Small intestine (tissue), 7 donors: ENCODE measurements at regions not wholly inside any gene's neighbourhood (a gene's known extent, or its start where the extent isn't known, plus 50 kb on each side); places are given as distances from the start of the nearest gene placed in this dataset.

Source experiments
- DNase-seq, 2 donors: peaks; one replicate each; pipeline versions ENCODE4 v3.0.0 to v3.0.0-alpha.2; 2013
- FAIRE-seq: peaks from 2 replicates; lab custom pipeline; 2012; peaks lifted over from hg19 to GRCh38; lab: Jason Lieb, UNC
- H3K27ac ChIP-seq, 3 donors: one replicate each; pipeline ENCODE4 v1.5.1; 2013; ENCODE audit warnings: low read length in 2 of 3, mild to moderate bottlenecking in 2 of 3, control low read depth in 1 of 3, inconsistent platforms in 1 of 3, low read depth in 1 of 3, moderate library complexity in 1 of 3
- H3K27me3 ChIP-seq, 3 donors: one replicate each; pipeline ENCODE4 v1.6.1; 2013; ENCODE audit warnings: low read length in 3 of 3, inconsistent platforms in 1 of 3; ENCODE audit not compliant: control insufficient read depth in 3 of 3, insufficient read depth in 3 of 3
- H3K36me3 ChIP-seq, 3 donors: one replicate each; pipeline ENCODE4 v1.6.1; 2013; ENCODE audit warnings: low read length in 3 of 3, inconsistent platforms in 1 of 3, low read depth in 1 of 3, mild to moderate bottlenecking in 1 of 3, moderate library complexity in 1 of 3; ENCODE audit not compliant: control insufficient read depth in 3 of 3, insufficient read depth in 2 of 3
- H3K4me1 ChIP-seq, 3 donors: one replicate each; pipeline ENCODE4 v1.6.1; 2013; ENCODE audit warnings: low read length in 2 of 3, inconsistent platforms in 1 of 3, low read depth in 1 of 3, mild to moderate bottlenecking in 1 of 3, moderate library complexity in 1 of 3; ENCODE audit not compliant: control insufficient read depth in 3 of 3, insufficient read depth in 2 of 3
- H3K4me3 ChIP-seq, 3 donors: one replicate each; pipeline ENCODE4 v1.5.1; 2013; ENCODE audit warnings: low read length in 3 of 3, control low read depth in 1 of 3, inconsistent platforms in 1 of 3, low read depth in 1 of 3, mild to moderate bottlenecking in 1 of 3, moderate library complexity in 1 of 3
- H3K9me3 ChIP-seq, 2 donors: one replicate each; pipeline ENCODE4 v1.6.1; 2013; ENCODE audit warnings: low read depth in 1 of 2, low read length in 1 of 2; ENCODE audit not compliant: control insufficient read depth in 2 of 2, insufficient read depth in 1 of 2
- WGBS, 3 donors: extraction: QIAGEN DNeasy Blood & Tissue Kit; methylation state at CpG; one replicate each; pipeline ENCODE4 v1.1.7; 2013; 5-methylcytosine and 5-hydroxymethylcytosine counted together
- donor health status: healthy with polysubstance abuse.
- donor health status: control.
- donor health status: control.
- donor health status: Bipolar disorder and iron deficiency.
- donor health status: healthy.

- WGBS, 3 donors, result 16 to 26% (median 17%) methylated on average over 2 to 3 of the region's 3 CpGs
- FAIRE-seq, result no peak
- H3K9me3 ChIP-seq, result no peaks in the 10 kb centered on the region
- no peaks in the 10 kb centered on the region for H3K4me1 ChIP-seq
- H3K36me3 ChIP-seq, result no peaks in the 10 kb centered on the region
- H3K27ac ChIP-seq, result no peak overlapping the region
- no peak overlapping the region for H3K4me3 ChIP-seq
- no peak for DNase-seq
- H3K27me3 ChIP-seq, result no peaks in the 10 kb centered on the region
Measured at GRCh38 chrX:94107981-94108380, 434.0 kb downstream of the FAM133A start.

GRCh38 chrX:94114362-94114761, 440.4 kb downstream of the FAM133A start:
- no peaks in the 10 kb centered on the region for H3K27me3 ChIP-seq
- 60 to 82% (median 67%) methylated on average over 2 of the region's 2 CpGs for WGBS, 3 donors
- FAIRE-seq (no peak), DNase-seq (no peak)
- no peaks in the 10 kb centered on the region for H3K9me3 ChIP-seq
- H3K27ac ChIP-seq, result no peak overlapping the region
- H3K4me3 ChIP-seq, result no peak overlapping the region
- no peaks in the 10 kb centered on the region for H3K4me1 ChIP-seq
- no peaks in the 10 kb centered on the region for H3K36me3 ChIP-seq

GRCh38 chrX:94121799-94122198, 447.8 kb downstream of the FAM133A start:
- no peak overlapping the region for H3K4me3 ChIP-seq
- WGBS, 3 donors, result 36 to 54% (median 53%) methylated on average over 2 of the region's 2 CpGs
- peaks cover 0 to 2% of the 10 kb centered on the region in 2 donors for H3K9me3 ChIP-seq
- H3K4me1 ChIP-seq, result no peaks in the 10 kb centered on the region
- H3K27ac ChIP-seq, result no peak overlapping the region
- H3K36me3 ChIP-seq, result no peaks in the 10 kb centered on the region
- DNase-seq (no peak), FAIRE-seq (no peak)
- H3K27me3 ChIP-seq, result no peaks in the 10 kb centered on the region

- WGBS, 3 donors, result 66 to 75% (median 67%) methylated on average over 2 of the region's 2 CpGs
- Histone ChIP-seq H3K27ac (no peak overlapping the region), H3K36me3 (no peaks in the 10 kb centered on the region), H3K9me3 (peaks cover 0 to 2% of the 10 kb centered on the region in 2 donors), H3K4me3 (no peak overlapping the region), H3K4me1 (no peaks in the 10 kb centered on the region), H3K27me3 (no peaks in the 10 kb centered on the region)
- FAIRE-seq, result no peak
- DNase-seq, result no peak
Measured at GRCh38 chrX:94123062-94123461, 449.1 kb downstream of the FAM133A start.

GRCh38 chrX:94162971-94163370, 489.0 kb downstream of the FAM133A start:
- DNase-seq, result no peak
- no peak for FAIRE-seq
- Histone ChIP-seq H3K27ac (no peak overlapping the region), H3K27me3 (no peaks in the 10 kb centered on the region), H3K4me1 (no peaks in the 10 kb centered on the region), H3K36me3 (no peaks in the 10 kb centered on the region), H3K9me3 (no peaks in the 10 kb centered on the region), H3K4me3 (no peak overlapping the region)
- 65 to 80% (median 78%) methylated on average over 2 of the region's 2 CpGs for WGBS, 3 donors

- H3K27ac ChIP-seq, result no peak overlapping the region
- H3K4me1 ChIP-seq, result no peaks in the 10 kb centered on the region
- no peaks in the 10 kb centered on the region for H3K27me3 ChIP-seq
- no peak overlapping the region for H3K4me3 ChIP-seq
- no peak for FAIRE-seq
- WGBS, 3 donors, result 64 to 67% (median 67%) methylated on average over 9 of the region's 9 CpGs
- no peaks in the 10 kb centered on the region for H3K9me3 ChIP-seq
- no peak for DNase-seq
- H3K36me3 ChIP-seq, result no peaks in the 10 kb centered on the region
Measured at GRCh38 chrX:94178145-94178788, 504.3 kb downstream of the FAM133A start.

GRCh38 chrX:94204524-94204923, 530.5 kb downstream of the FAM133A start:
- H3K27me3 ChIP-seq, result no peaks in the 10 kb centered on the region
- H3K36me3 ChIP-seq, result no peaks in the 10 kb centered on the region
- FAIRE-seq (no peak), DNase-seq (no peak)
- H3K9me3 ChIP-seq, result no peaks in the 10 kb centered on the region
- no peaks in the 10 kb centered on the region for H3K4me1 ChIP-seq
- H3K27ac ChIP-seq, result no peak overlapping the region
- WGBS, 3 donors, result 57 to 79% (median 73%) methylated on average over 7 of the region's 7 CpGs
- H3K4me3 ChIP-seq, result no peak overlapping the region

- H3K27me3 ChIP-seq, result no peaks in the 10 kb centered on the region
- no peaks in the 10 kb centered on the region for H3K9me3 ChIP-seq
- DNase-seq (no peak), FAIRE-seq (no peak)
- WGBS, 3 donors, result 54 to 67% (median 55%) methylated on average over 1 of the region's 1 CpG
- H3K4me3 ChIP-seq, result no peak overlapping the region
- H3K4me1 ChIP-seq, result no peaks in the 10 kb centered on the region
- no peak overlapping the region for H3K27ac ChIP-seq
- no peaks in the 10 kb centered on the region for H3K36me3 ChIP-seq
Measured at GRCh38 chrX:94216738-94217137, 542.7 kb downstream of the FAM133A start.

GRCh38 chrX:94252211-94252610, 578.2 kb downstream of the FAM133A start:
- H3K9me3 ChIP-seq, result peaks cover 0 to 3% of the 10 kb centered on the region in 2 donors
- no peak overlapping the region for H3K4me3 ChIP-seq
- peak; percentile 0 to 39 for DNase-seq
- H3K27ac ChIP-seq, result peak overlapping the region in 1 of 3 donors; percentile 58
- no peaks in the 10 kb centered on the region for H3K36me3 ChIP-seq
- no peaks in the 10 kb centered on the region for H3K4me1 ChIP-seq
- H3K27me3 ChIP-seq, result no peaks in the 10 kb centered on the region
- 21 to 49% (median 35%) methylated on average over 2 of the region's 2 CpGs for WGBS, 3 donors
- FAIRE-seq, result peak; percentile 78
